B cell (primary cell): ENCODE measurements at regions not wholly inside any gene's neighbourhood (a gene's known extent, or its start where the extent isn't known, plus 50 kb on each side); places are given as distances from the start of the nearest gene placed in this dataset.

Experiments used
- ATAC-seq: fragments of 200-7000 bp; cut with Tn5 transposase; one replicate; pipeline ENCODE4 v1.10.0; 2021; ENCODE audit warnings: low read depth, mild to moderate bottlenecking, moderate number of reproducible peaks, moderate library complexity
- CTCF ChIA-PET: fragments of 350-600 bp; sonication (Branson Sonifier 250); formaldehyde crosslinking; loops from one replicate; lab custom pipeline; 2021; ENCODE audit warnings: antibody characterized with exemption, inconsistent platforms; lab: Charles Lee
- POLR2A ChIA-PET: fragments of 350-600 bp; sonication (Branson Sonifier 250); formaldehyde crosslinking; loops from one replicate; lab custom pipeline; 2021; ENCODE audit warnings: antibody characterized with exemption; lab: Charles Lee
- DNase-seq: peaks from one replicate; pipeline ENCODE4 v3.0.0; 2013
- H2AFZ ChIP-seq: 2 replicates; pipeline ENCODE4 v1.6.1; 2012; ENCODE audit warnings: mild to moderate bottlenecking, low read depth, low read length; ENCODE audit not compliant: insufficient read depth, poor library complexity, severe bottlenecking
- H3K27ac ChIP-seq, 2 donors: 1 replicate in 1 of 2; 2 replicates in 1 of 2; pipeline ENCODE4 v1.5.1; 2012 to 2013; ENCODE audit warnings: low read length in 2 of 2, mild to moderate bottlenecking in 2 of 2, moderate library complexity in 1 of 2
- H3K27me3 ChIP-seq, 4 experiments: fragments of 200-600 bp in 1 of 4; sonication (generic) in 1 of 4; replicated peaks in 1 of 4; 1 replicate in 2 of 4; 2 replicates in 2 of 4; pipeline versions ENCODE4 v1.6.1 to v1.7.0; 2013 to 2016; ENCODE audit warnings: low read length in 3 of 4, mild to moderate bottlenecking in 2 of 4, mixed read lengths in 1 of 4, moderate library complexity in 1 of 4; ENCODE audit not compliant: insufficient read depth in 4 of 4, control insufficient read depth in 3 of 4; ENCODE audit errors: control extremely low read depth in 1 of 4
- H3K36me3 ChIP-seq, 2 experiments: replicated peaks in 1 of 2; 1 replicate in 1 of 2; 2 replicates in 1 of 2; pipeline versions ENCODE4 v1.6.1 to v1.7.1; 2013; ENCODE audit warnings: low read length in 1 of 2; ENCODE audit not compliant: insufficient read depth in 2 of 2, control insufficient read depth in 1 of 2; ENCODE audit errors: control extremely low read depth in 1 of 2, extremely low read depth in 1 of 2
- H3K4me1 ChIP-seq, 2 donors: fragments of 200-600 bp in 1 of 2; sonication (generic) in 1 of 2; 1 replicate in 1 of 2; 2 replicates in 1 of 2; pipeline versions ENCODE4 v1.5.1 to v1.6.1; 2013 to 2017; ENCODE audit warnings: low read length in 2 of 2; ENCODE audit not compliant: control insufficient read depth in 2 of 2, insufficient read depth in 2 of 2
- H3K4me2 ChIP-seq: replicated peaks from 2 replicates; pipeline ENCODE3; 2012; ENCODE audit warnings: mild to moderate bottlenecking, low read depth, low read length; ENCODE audit not compliant: poor library complexity, severe bottlenecking
- H3K4me3 ChIP-seq, 5 experiments: fragments of 200-600 bp in 1 of 5; sonication (generic) in 1 of 5; 1 replicate in 3 of 5; 2 replicates in 2 of 5; pipeline versions ENCODE4 v1.5.1 to v1.7.0; 2011 to 2016; ENCODE audit warnings: low read length in 4 of 5, mild to moderate bottlenecking in 4 of 5, low read depth in 2 of 5, control low read depth in 1 of 5, moderate library complexity in 1 of 5; ENCODE audit not compliant: insufficient read depth in 1 of 5; ENCODE audit errors: control extremely low read depth in 1 of 5, extremely low read depth in 1 of 5
- H3K79me2 ChIP-seq: fragments of 200-600 bp; sonication (generic); one replicate; pipeline ENCODE4 v1.6.0; 2016; ENCODE audit warnings: low read length; ENCODE audit not compliant: control insufficient read depth, insufficient read depth
- H3K9ac ChIP-seq: fragments of 200-600 bp; sonication (generic); 2 replicates; pipeline ENCODE4 v1.6.1; 2017; ENCODE audit warnings: mild to moderate bottlenecking, low read length, moderate library complexity
- H3K9me3 ChIP-seq, 3 donors: one replicate each; pipeline versions ENCODE4 v1.6.1 to v1.7.1; 2013; ENCODE audit warnings: low read length in 2 of 3; ENCODE audit not compliant: control insufficient read depth in 2 of 3, insufficient read depth in 1 of 3; ENCODE audit errors: control extremely low read depth in 1 of 3
- H4K20me1 ChIP-seq: 2 replicates; pipeline ENCODE4 v1.6.0; 2012; ENCODE audit warnings: mild to moderate bottlenecking, low read length; ENCODE audit not compliant: insufficient read depth, control insufficient read depth, poor library complexity, severe bottlenecking
- H3K27ac Mint-ChIP-seq: one replicate; pipeline ENCODE4 v1.8.0; 2021; ENCODE audit warnings: mixed read lengths
- H3K27me3 Mint-ChIP-seq: one replicate; pipeline ENCODE4 v1.8.0; 2021; ENCODE audit warnings: mixed read lengths
- H3K4me1 Mint-ChIP-seq: one replicate; pipeline ENCODE4 v1.8.0; 2021; ENCODE audit warnings: mixed read lengths
- H3K4me3 Mint-ChIP-seq: one replicate; pipeline ENCODE4 v1.8.0; 2021; ENCODE audit warnings: mixed read lengths
- H3K9me3 Mint-ChIP-seq: one replicate; pipeline ENCODE4 v1.8.0; 2022; ENCODE audit warnings: mixed read lengths; ENCODE audit not compliant: insufficient read depth
- EZH2 ChIP-seq: IDR thresholded peaks from 2 replicates; pipeline ENCODE4 v1.6.1; 2012; ENCODE audit warnings: borderline replicate concordance, low read depth, mild to moderate bottlenecking, moderate library complexity, low read length; ENCODE audit not compliant: insufficient read depth, poor library complexity, severe bottlenecking
- WGBS: methylation state at CpG from one replicate; pipeline ENCODE4 v1.1.5; 2013; ENCODE audit warnings: missing lambda C conversion rate; ENCODE audit not compliant: insufficient coverage; 5-methylcytosine and 5-hydroxymethylcytosine counted together
- intact Hi-C: fragments of 100-400 bp; cut with micrococcal nuclease; formaldehyde crosslinking; loops from one replicate; pipeline ENCODE4 v1.10.0; 2022
- TF ChIP-seq, protein P1 (sequence below): fragments of 200-600 bp; IDR thresholded peaks from one replicate; pipeline ENCODE4 v1.8.0; 2022; ENCODE audit warnings: antibody characterized with exemption, mild to moderate bottlenecking

DNA sequence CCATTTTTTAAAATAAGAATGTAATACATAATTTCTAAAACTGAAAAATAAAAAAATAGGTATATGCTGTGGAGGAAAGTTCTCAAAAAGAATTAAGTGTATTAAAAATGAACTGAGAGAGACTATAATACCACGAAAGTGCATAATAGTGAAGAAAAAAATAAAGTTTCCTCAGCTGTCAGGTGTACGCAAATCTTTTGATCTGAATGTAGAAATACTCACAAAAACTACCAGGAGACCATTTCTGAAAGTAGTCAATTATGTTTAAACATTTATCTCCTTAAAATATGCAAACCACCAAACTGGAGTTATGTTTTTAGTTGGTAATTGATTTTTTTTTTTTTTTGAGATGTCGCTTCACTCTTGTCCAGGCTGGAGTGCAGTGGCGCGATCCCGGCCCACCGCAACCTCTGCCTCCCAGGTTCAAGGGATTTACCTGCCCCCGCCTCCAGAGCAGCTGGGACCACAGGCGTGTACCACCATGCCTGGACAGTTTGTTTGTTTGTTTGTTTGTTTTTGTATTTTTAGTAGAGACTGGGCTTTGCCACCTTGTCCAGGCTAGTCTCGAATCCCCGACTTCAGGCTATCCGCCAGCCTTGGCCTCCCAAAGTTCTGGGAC lies 1169.2 kb upstream of the B3GALT2 start:
- no peaks in the 10 kb centered on the region for H3K27me3 Mint-ChIP-seq
- ATAC-seq (no peak), DNase-seq (no peak)
- no peak overlapping the region for H3K27ac ChIP-seq
- no peak overlapping the region for H3K9ac ChIP-seq
- no peaks in the 10 kb centered on the region for H3K27me3 ChIP-seq
- CTCF ChIA-PET = no interaction called here
- no peak overlapping the region for H3K4me3 Mint-ChIP-seq
- H3K79me2 ChIP-seq = no peaks in the 10 kb centered on the region
- no peak for TF ChIP-seq EZH2
- TF ChIP-seq, protein P1, sequence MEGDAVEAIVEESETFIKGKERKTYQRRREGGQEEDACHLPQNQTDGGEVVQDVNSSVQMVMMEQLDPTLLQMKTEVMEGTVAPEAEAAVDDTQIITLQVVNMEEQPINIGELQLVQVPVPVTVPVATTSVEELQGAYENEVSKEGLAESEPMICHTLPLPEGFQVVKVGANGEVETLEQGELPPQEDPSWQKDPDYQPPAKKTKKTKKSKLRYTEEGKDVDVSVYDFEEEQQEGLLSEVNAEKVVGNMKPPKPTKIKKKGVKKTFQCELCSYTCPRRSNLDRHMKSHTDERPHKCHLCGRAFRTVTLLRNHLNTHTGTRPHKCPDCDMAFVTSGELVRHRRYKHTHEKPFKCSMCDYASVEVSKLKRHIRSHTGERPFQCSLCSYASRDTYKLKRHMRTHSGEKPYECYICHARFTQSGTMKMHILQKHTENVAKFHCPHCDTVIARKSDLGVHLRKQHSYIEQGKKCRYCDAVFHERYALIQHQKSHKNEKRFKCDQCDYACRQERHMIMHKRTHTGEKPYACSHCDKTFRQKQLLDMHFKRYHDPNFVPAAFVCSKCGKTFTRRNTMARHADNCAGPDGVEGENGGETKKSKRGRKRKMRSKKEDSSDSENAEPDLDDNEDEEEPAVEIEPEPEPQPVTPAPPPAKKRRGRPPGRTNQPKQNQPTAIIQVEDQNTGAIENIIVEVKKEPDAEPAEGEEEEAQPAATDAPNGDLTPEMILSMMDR = no peak
- no peaks in the 10 kb centered on the region for H4K20me1 ChIP-seq
- H3K36me3 ChIP-seq = no peaks in the 10 kb centered on the region
- peaks cover 2% of the 10 kb centered on the region for H3K9me3 Mint-ChIP-seq
- no peaks in the 10 kb centered on the region for H3K4me1 Mint-ChIP-seq
- H3K4me3 ChIP-seq = no peak overlapping the region
- POLR2A ChIA-PET = no interaction called here
- no peak overlapping the region for H2AFZ ChIP-seq
- no peak overlapping the region for H3K27ac Mint-ChIP-seq
- H3K4me2 ChIP-seq = no peak overlapping the region
- H3K9me3 ChIP-seq = peaks cover 0 to 7% (median 0%) of the 10 kb centered on the region in 3 donors
- intact Hi-C loops = no loop called here
- WGBS = 79% methylated on average over 6 of the region's 12 CpGs
- H3K4me1 ChIP-seq = no peaks in the 10 kb centered on the region

DNA sequence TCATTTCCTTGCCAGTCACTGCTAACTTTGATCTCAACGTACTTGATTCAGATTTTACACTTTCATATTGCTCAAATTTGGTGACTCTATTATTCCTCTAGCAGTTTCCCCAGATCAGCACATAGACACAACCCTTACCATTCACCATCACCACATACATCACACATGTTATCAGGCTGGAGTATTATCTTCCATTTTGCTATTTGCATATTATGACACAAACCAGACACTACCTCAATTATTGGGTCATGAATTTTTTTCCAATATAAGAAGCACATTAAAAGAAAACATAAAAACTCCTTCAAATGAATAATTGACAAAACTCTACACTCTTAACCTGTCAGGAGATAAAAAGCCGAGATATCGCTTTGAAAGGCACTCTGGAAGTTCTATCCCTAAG lies 1166.7 kb upstream of the B3GALT2 start:
- 62% methylated on average over 1 of the region's 3 CpGs for WGBS
- TF ChIP-seq, protein P1 = no peak
- no peak for TF ChIP-seq EZH2
- POLR2A ChIA-PET = no interaction called here
- H3K9me3 Mint-ChIP-seq = peaks cover 2% of the 10 kb centered on the region
- no peak overlapping the region for H3K4me2 ChIP-seq
- no peaks in the 10 kb centered on the region for H3K36me3 ChIP-seq
- CTCF ChIA-PET = no interaction called here
- no peaks in the 10 kb centered on the region for H3K4me1 Mint-ChIP-seq
- no peaks in the 10 kb centered on the region for H4K20me1 ChIP-seq
- ATAC-seq = no peak
- intact Hi-C loops = no loop called here
- H3K9me3 ChIP-seq = peaks cover 0 to 13% (median 0%) of the 10 kb centered on the region in 3 donors
- no peak overlapping the region for H3K4me3 ChIP-seq
- no peaks in the 10 kb centered on the region for H3K27me3 Mint-ChIP-seq
- H3K9ac ChIP-seq = no peak overlapping the region
- H3K4me3 Mint-ChIP-seq = no peak overlapping the region
- H3K4me1 ChIP-seq = no peaks in the 10 kb centered on the region
- no peak overlapping the region for H3K27ac ChIP-seq
- no peak overlapping the region for H3K27ac Mint-ChIP-seq
- DNase-seq = no peak
- H3K27me3 ChIP-seq = no peaks in the 10 kb centered on the region
- no peaks in the 10 kb centered on the region for H3K79me2 ChIP-seq
- H2AFZ ChIP-seq = no peak overlapping the region
